Neural cell (in vitro differentiated cells): ENCODE measurements at regions not wholly inside any gene's neighbourhood (a gene's known extent, or its start where the extent isn't known, plus 50 kb on each side); places are given as distances from the start of the nearest gene placed in this dataset.

Source experiments
- H2AFZ ChIP-seq: fragments of 200-600, 300-800 bp; sonication (generic), shearing (Covaris generic); 2 replicates; pipeline ENCODE4 v1.6.0; 2014; ENCODE audit warnings: low read depth, mild to moderate bottlenecking, antibody characterized with exemption, low read length, moderate library complexity
- H3F3A ChIP-seq: fragments of 200-600 bp; shearing (Covaris generic); 2 replicates; pipeline ENCODE4 v1.6.1; 2016; ENCODE audit warnings: mild to moderate bottlenecking, moderate library complexity, mixed read lengths, antibody characterized with exemption, low read length; ENCODE audit not compliant: insufficient read depth, poor library complexity, severe bottlenecking
- H3K27ac ChIP-seq: fragments of 200-600, 300-800 bp; sonication (generic), shearing (Covaris generic); 2 replicates; pipeline ENCODE4 v1.5.1; 2014; ENCODE audit warnings: mild to moderate bottlenecking, low read length, moderate library complexity
- H3K27me3 ChIP-seq: fragments of 300-800, 200-600 bp; sonication (generic), shearing (Covaris generic); 2 replicates; pipeline ENCODE4 v1.6.0; 2014; ENCODE audit warnings: mild to moderate bottlenecking, low read depth, low read length, moderate library complexity; ENCODE audit not compliant: insufficient read depth
- H3K36me3 ChIP-seq: fragments of 300-800, 200-600 bp; sonication (generic), shearing (Covaris generic); 2 replicates; pipeline ENCODE4 v1.5.1; 2014; ENCODE audit warnings: mild to moderate bottlenecking, antibody characterized with exemption, low read length, moderate library complexity; ENCODE audit not compliant: insufficient read depth
- H3K4me2 ChIP-seq: fragments of 300-800, 200-600 bp; sonication (generic), shearing (Covaris generic); 2 replicates; pipeline ENCODE4 v1.6.0; 2014; ENCODE audit warnings: mild to moderate bottlenecking, low read length
- H3K4me3 ChIP-seq: fragments of 300-800, 200-600 bp; sonication (generic), shearing (Covaris generic); 2 replicates; pipeline ENCODE4 v1.5.1; 2014; ENCODE audit warnings: mild to moderate bottlenecking, low read length, moderate library complexity
- H3K79me2 ChIP-seq: fragments of 200-600 bp; shearing (Covaris generic); replicated peaks from 2 replicates; pipeline ENCODE4 v1.6.0; 2014; ENCODE audit warnings: mild to moderate bottlenecking, low read length, moderate library complexity; ENCODE audit not compliant: insufficient read depth
- H3K9ac ChIP-seq: fragments of 300-800, 200-600 bp; sonication (generic), shearing (Covaris generic); 2 replicates; pipeline ENCODE4 v1.6.1; 2016; ENCODE audit warnings: mild to moderate bottlenecking, low read length, mixed read lengths
- H3K9me2 ChIP-seq: fragments of 200-600 bp; shearing (Covaris generic); 2 replicates; pipeline ENCODE4 v1.6.1; 2016; ENCODE audit warnings: mild to moderate bottlenecking, low read length, mixed read lengths; ENCODE audit not compliant: insufficient read depth
- H3K9me3 ChIP-seq: fragments of 200-600, 300-800 bp; sonication (generic), shearing (Covaris generic); 2 replicates; pipeline ENCODE4 v1.6.1; 2016; ENCODE audit warnings: mild to moderate bottlenecking, mixed run types, low read length, moderate library complexity, mixed read lengths
- H4K20me1 ChIP-seq: fragments of 200-600 bp; shearing (Covaris generic); 2 replicates; pipeline ENCODE4 v1.6.1; 2016; ENCODE audit warnings: mild to moderate bottlenecking, mixed run types; ENCODE audit not compliant: insufficient read depth
- CTCF ChIP-seq: fragments of 450-650 bp; IDR thresholded peaks from 2 replicates; pipeline ENCODE4 v1.5.1; 2014; ENCODE audit warnings: antibody characterized with exemption, mild to moderate bottlenecking, moderate library complexity; ENCODE audit not compliant: poor library complexity, severe bottlenecking
- EP300 ChIP-seq: fragments of 450-650 bp; conservative IDR thresholded peaks from 2 replicates; pipeline ENCODE4 v1.6.1; 2014; ENCODE audit warnings: antibody characterized with exemption, mild to moderate bottlenecking, moderate library complexity; ENCODE audit not compliant: poor library complexity, severe bottlenecking
- EZH2 ChIP-seq: fragments of 200-600, 300-800 bp; shearing (Covaris generic), sonication (generic); IDR thresholded peaks from 2 replicates; pipeline ENCODE4 v1.6.1; 2014; ENCODE audit warnings: antibody characterized with exemption, low read length, borderline replicate concordance, mild to moderate bottlenecking; ENCODE audit not compliant: insufficient read depth, poor library complexity, severe bottlenecking
- MXI1 ChIP-seq: fragments of 450-650 bp; conservative IDR thresholded peaks from 2 replicates; pipeline ENCODE4 v1.6.1; 2014; ENCODE audit warnings: antibody characterized with exemption, mild to moderate bottlenecking; ENCODE audit not compliant: poor library complexity, severe bottlenecking
- POLR2AphosphoS5 ChIP-seq: IDR thresholded peaks from 2 replicates; pipeline ENCODE4 v1.6.1; 2012
- RAD21 ChIP-seq: fragments of 450-650 bp; conservative IDR thresholded peaks from 2 replicates; pipeline ENCODE4 v1.6.1; 2014; ENCODE audit warnings: antibody characterized with exemption, mild to moderate bottlenecking, moderate library complexity
- REST ChIP-seq: IDR thresholded peaks from 2 replicates; pipeline ENCODE4 v1.6.1; 2012; ENCODE audit warnings: borderline replicate concordance
- SMC3 ChIP-seq: fragments of 450-650 bp; conservative IDR thresholded peaks from 2 replicates; pipeline ENCODE4 v1.6.1; 2014; ENCODE audit warnings: antibody characterized with exemption, mild to moderate bottlenecking, moderate library complexity; ENCODE audit not compliant: poor library complexity
- TAF1 ChIP-seq: IDR thresholded peaks from 2 replicates; pipeline ENCODE4 v1.6.1; 2012; ENCODE audit warnings: low read depth

- no peaks in the 10 kb centered on the region for H4K20me1 ChIP-seq
These were observed 81.5 kb upstream of the GK2 start for GRCh38 chr4:79489506-79489905.

GRCh38 chr4:79476196-79476595, 68.2 kb upstream of the GK2 start:
- Histone ChIP-seq H4K20me1 (no peaks in the 10 kb centered on the region), H2AFZ (no peak overlapping the region), H3K36me3 (no peaks in the 10 kb centered on the region), H3K27ac (no peak overlapping the region), H3K27me3 (no peaks in the 10 kb centered on the region), H3K9me3 (no peaks in the 10 kb centered on the region), H3K79me2 (no peaks in the 10 kb centered on the region), H3K9me2 (no peaks in the 10 kb centered on the region), H3K4me2 (no peak overlapping the region), H3K9ac (no peak overlapping the region), H3F3A (no peaks in the 10 kb centered on the region), H3K4me3 (no peak overlapping the region)
- TF ChIP-seq EP300 = no peak
- TF ChIP-seq RAD21 = no peak
- no peak for TF ChIP-seq REST
- no peak for TF ChIP-seq SMC3
- TF ChIP-seq EZH2 = no peak

More at GRCh38 chr4:79489506-79489905, 81.5 kb upstream of the GK2 start:
- no peak overlapping the region for H2AFZ ChIP-seq
- H3K27ac ChIP-seq = no peak overlapping the region
- H3F3A ChIP-seq = no peaks in the 10 kb centered on the region
- no peak overlapping the region for H3K4me3 ChIP-seq
- no peak overlapping the region for H3K9ac ChIP-seq
- TF ChIP-seq EZH2 (no peak), RAD21 (no peak), REST (no peak), CTCF (no peak), EP300 (no peak), SMC3 (no peak), POLR2AphosphoS5 (no peak), TAF1 (no peak), MXI1 (no peak)
- H3K9me2 ChIP-seq = no peaks in the 10 kb centered on the region
- H3K9me3 ChIP-seq = no peaks in the 10 kb centered on the region
- H3K4me2 ChIP-seq = no peak overlapping the region
- no peaks in the 10 kb centered on the region for H3K27me3 ChIP-seq
- H3K79me2 ChIP-seq = no peaks in the 10 kb centered on the region
- H3K36me3 ChIP-seq = no peaks in the 10 kb centered on the region
